ENCODE measurements at regions not wholly inside any gene's neighbourhood (a gene's known extent, or its start where the extent isn't known, plus 50 kb on each side); places are given as distances from the start of the nearest gene placed in this dataset.

DNA sequence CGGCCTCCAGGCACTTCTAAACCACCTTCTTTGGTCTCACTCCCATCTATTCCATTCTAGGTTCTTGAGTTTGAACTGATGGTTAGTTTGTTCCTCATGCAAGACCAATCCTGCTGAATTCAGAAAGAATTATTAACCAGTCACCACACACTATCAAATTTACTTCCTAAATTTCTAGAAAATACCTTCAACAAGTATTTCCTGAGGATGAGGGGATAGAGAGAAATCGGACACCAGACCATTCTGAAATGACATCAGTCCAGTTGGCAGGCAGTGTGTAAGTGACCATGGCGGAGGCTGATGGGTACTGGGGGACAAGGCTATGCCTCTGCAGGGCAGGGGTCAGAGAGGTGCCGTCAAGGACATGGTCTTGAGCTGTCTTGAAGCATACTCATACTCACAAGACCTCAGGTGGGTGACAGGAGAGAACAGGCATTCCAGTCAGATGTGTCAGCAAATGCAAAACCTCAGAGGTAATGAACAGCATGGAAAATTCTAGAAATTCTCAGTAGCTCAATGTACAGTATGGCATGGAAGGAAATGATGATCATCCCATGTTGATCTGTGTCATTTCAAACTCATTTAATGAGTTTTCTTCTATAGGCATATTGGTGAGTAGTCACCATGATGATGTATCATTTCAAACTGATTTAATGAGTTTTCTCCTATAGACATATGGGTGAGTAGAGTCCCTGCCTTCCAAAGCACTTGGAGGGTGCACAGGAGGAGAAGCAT lies 119.6 kb downstream of the DDX1 start:
- DNase-seq: no peak
- 85 to 89% methylated on average over 4 of the region's 4 CpGs for WGBS, 2 donors
- H3K9me3 ChIP-seq: no peaks in the 10 kb centered on the region
- H3K27ac ChIP-seq: no peak overlapping the region
- intact Hi-C loops (cut with DNase I): no loop called here
- no peak overlapping the region for H3K4me3 ChIP-seq
- H3K4me1 ChIP-seq: peaks cover 0 to 5% (median 0%) of the 10 kb centered on the region in 3 donors
- H3K27me3 ChIP-seq: no peaks in the 10 kb centered on the region
- TF ChIP-seq, protein P1, sequence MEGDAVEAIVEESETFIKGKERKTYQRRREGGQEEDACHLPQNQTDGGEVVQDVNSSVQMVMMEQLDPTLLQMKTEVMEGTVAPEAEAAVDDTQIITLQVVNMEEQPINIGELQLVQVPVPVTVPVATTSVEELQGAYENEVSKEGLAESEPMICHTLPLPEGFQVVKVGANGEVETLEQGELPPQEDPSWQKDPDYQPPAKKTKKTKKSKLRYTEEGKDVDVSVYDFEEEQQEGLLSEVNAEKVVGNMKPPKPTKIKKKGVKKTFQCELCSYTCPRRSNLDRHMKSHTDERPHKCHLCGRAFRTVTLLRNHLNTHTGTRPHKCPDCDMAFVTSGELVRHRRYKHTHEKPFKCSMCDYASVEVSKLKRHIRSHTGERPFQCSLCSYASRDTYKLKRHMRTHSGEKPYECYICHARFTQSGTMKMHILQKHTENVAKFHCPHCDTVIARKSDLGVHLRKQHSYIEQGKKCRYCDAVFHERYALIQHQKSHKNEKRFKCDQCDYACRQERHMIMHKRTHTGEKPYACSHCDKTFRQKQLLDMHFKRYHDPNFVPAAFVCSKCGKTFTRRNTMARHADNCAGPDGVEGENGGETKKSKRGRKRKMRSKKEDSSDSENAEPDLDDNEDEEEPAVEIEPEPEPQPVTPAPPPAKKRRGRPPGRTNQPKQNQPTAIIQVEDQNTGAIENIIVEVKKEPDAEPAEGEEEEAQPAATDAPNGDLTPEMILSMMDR (IDR thresholded peaks at IDR 0.05): no peak
- TF ChIP-seq POLR2A (IDR thresholded peaks at IDR 0.05): no peak
- no peaks in the 10 kb centered on the region for H3K36me3 ChIP-seq

DNA sequence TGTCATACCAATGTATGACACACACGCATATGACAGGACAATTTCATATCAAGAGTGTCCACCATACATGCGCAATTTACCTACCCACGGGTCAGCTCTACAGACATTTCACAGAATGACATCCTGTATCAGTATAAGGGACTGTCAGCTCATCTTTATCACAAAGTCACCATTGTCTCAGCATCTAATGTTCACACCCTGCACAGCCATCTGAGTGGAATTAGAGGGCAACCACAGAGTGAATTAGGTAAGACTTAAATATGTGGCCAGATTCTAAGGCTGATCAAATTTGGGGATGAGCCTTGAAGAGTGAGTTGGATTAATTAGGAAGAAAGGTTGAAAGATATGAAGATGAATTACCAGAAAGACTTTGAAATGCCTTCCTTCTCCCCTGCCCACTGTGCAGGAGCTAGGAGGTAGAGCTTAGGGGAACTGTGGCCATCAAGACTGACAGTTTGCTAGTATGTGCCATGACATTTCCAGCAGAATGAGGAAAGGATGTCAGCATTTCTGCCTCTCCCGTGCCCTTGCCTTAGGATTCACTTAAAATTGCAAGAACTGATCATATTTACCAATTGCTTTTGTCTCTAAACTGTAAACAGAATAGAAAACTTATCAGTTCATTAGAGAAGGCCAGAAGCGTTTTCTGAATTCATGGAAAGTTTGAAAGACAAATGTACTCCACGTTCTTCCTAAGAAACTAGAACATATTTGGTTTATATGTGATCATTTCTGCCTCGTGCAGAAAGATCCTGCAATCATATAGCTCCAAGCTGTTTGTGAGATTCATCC lies 121.1 kb downstream of the DDX1 start:
- no peak overlapping the region for H3K27ac ChIP-seq
- H3K27me3 ChIP-seq: no peaks in the 10 kb centered on the region
- no peak for DNase-seq
- TF ChIP-seq, protein P1 (IDR thresholded peaks at IDR 0.05): no peak
- no peak for TF ChIP-seq POLR2A (IDR thresholded peaks at IDR 0.05)
- WGBS, 2 donors: 72 to 81% methylated on average over 7 of the region's 7 CpGs
- intact Hi-C loops (cut with DNase I): no loop called here
- H3K36me3 ChIP-seq: no peaks in the 10 kb centered on the region
- H3K9me3 ChIP-seq: no peaks in the 10 kb centered on the region
- peaks cover 0 to 5% (median 0%) of the 10 kb centered on the region in 3 donors for H3K4me1 ChIP-seq
- no peak overlapping the region for H3K4me3 ChIP-seq

DNA sequence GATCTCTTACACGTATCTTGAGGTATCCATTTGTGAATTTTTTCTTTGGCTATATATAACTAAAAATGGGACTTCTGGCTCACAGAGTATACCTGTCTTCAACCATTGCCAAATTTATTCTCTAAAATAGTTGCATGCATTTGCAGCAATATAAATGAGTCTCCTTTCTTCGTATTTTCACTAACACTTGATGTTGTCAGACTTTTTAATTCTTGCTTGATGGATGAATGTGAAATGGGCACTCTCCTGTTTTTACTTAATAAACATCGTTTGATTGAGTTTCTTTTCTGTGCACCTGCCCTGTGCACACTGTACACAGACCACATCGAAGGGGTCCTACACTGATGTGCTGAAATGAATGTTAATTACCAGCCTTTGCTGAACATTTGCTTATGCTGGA lies 121.8 kb downstream of the DDX1 start:
- TF ChIP-seq, protein P1 (IDR thresholded peaks at IDR 0.05): no peak
- TF ChIP-seq POLR2A (IDR thresholded peaks at IDR 0.05): no peak
- WGBS, 2 donors: 61 to 76% methylated on average over 4 of the region's 4 CpGs
- intact Hi-C loops (cut with DNase I): no loop called here
- Histone ChIP-seq H3K9me3 (no peaks in the 10 kb centered on the region), H3K36me3 (no peaks in the 10 kb centered on the region), H3K4me3 (no peak overlapping the region), H3K27ac (no peak overlapping the region), H3K4me1 (peaks cover 0 to 5% (median 0%) of the 10 kb centered on the region in 3 donors), H3K27me3 (no peaks in the 10 kb centered on the region)
- no peak for DNase-seq

DNA sequence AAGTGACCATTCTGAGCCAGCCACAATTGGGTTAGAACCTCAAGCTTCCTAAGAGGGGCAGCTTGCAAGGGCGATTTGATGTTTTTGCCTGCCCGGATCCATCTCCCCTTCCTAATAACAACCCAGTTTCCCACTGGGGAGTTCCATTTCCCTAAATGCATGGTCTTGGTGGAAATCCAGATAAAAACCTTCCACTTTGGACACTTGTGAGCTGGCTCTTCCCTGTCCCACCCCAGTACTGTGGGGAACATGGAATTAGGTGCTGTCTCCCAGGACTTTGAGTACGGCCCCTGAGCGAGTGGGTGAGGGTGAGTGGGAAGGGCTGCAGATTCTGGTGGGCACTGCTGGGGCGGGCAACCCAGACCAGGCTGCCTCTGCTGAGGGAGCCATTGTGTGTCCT lies 122.3 kb downstream of the DDX1 start:
- Histone ChIP-seq H3K4me3 (no peak overlapping the region), H3K4me1 (peaks cover 0 to 5% (median 0%) of the 10 kb centered on the region in 3 donors), H3K36me3 (no peaks in the 10 kb centered on the region), H3K9me3 (no peaks in the 10 kb centered on the region), H3K27me3 (no peaks in the 10 kb centered on the region), H3K27ac (no peak overlapping the region)
- no peak for DNase-seq
- TF ChIP-seq, protein P1 (IDR thresholded peaks at IDR 0.05): no peak
- no peak for TF ChIP-seq POLR2A (IDR thresholded peaks at IDR 0.05)
- WGBS, 2 donors: 79 to 96% methylated on average over 2 to 4 of the region's 5 CpGs
- intact Hi-C loops (cut with DNase I): no loop called here

DNA sequence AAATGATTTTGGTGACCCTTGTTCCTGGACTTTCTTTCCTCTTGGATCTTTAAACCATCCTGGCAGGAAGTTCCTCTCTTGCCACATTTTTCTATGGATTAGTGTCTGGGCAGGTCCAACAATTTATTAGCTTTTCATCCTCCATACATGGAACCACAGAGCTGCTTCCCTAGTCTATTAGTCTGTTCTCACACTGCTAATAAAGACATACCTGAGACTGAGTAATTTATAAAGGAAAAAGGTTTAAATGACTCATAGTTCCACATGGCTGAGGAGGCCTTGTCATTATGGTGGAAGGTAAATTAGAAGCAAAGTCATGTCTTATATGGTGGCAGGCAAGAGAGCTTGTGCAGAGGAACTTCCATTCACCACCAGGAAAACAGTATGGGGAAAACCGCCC lies 122.9 kb downstream of the DDX1 start:
- intact Hi-C loops (cut with DNase I): no loop called here
- Histone ChIP-seq H3K4me3 (no peak overlapping the region), H3K4me1 (peaks cover 0 to under 1% (median 0%) of the 10 kb centered on the region in 3 donors), H3K36me3 (no peaks in the 10 kb centered on the region), H3K27ac (no peak overlapping the region), H3K9me3 (no peaks in the 10 kb centered on the region), H3K27me3 (no peaks in the 10 kb centered on the region)
- TF ChIP-seq, protein P1 (IDR thresholded peaks at IDR 0.05): no peak
- TF ChIP-seq POLR2A (IDR thresholded peaks at IDR 0.05): no peak
- DNase-seq: no peak
- 100% methylated on average over 1 of the region's 1 CpG for WGBS, 2 donors
